IMR-90 (cell line): ENCODE measurements at regions not wholly inside any gene's neighbourhood (a gene's known extent, or its start where the extent isn't known, plus 50 kb on each side); places are given as distances from the start of the nearest gene placed in this dataset.

Experiments used
- ATAC-seq: fragments of 200-7000 bp; cut with Tn5 transposase; 2 replicates; pipeline ENCODE4 v1.9.1; 2020; ENCODE audit warnings: low read depth, mild to moderate bottlenecking, moderate library complexity
- BruUV-seq: library from RNA; stranded (reverse); fragments of 400-500 nt; replicated peaks from 2 replicates; lab custom pipeline; 2021; lab: Mats Ljungman, UMichigan
- CTCF ChIA-PET: fragments of 300-600 bp; formaldehyde crosslinking; extraction: SDS; loops from one replicate; lab custom pipeline; 2021; ENCODE audit warnings: antibody characterized with exemption; lab: Yijun Ruan, JAX
- POLR2A ChIA-PET: fragments of 300-600 bp; sonication (Branson Sonifier 250); formaldehyde crosslinking; loops from one replicate; lab custom pipeline; 2022; ENCODE audit warnings: antibody characterized with exemption; ENCODE audit not compliant: unreplicated experiment; lab: Charles Lee
- DNase-seq: peaks from one replicate; pipeline ENCODE4 v3.0.0; 2013
- H2AFZ ChIP-seq: replicated peaks from 2 replicates; pipeline ENCODE3; 2013; ENCODE audit warnings: low read length, mild to moderate bottlenecking; ENCODE audit not compliant: poor library complexity
- H2AK5ac ChIP-seq: 2 replicates; pipeline ENCODE4 v1.6.1; 2013; ENCODE audit warnings: low read depth, low read length, inconsistent platforms
- H2AK9ac ChIP-seq: replicated peaks from 2 replicates; pipeline ENCODE3; 2013; ENCODE audit warnings: mild to moderate bottlenecking, low read depth, low read length, moderate library complexity; ENCODE audit not compliant: poor library complexity
- H2BK120ac ChIP-seq: 2 replicates; pipeline ENCODE4 v1.6.1; 2013; ENCODE audit warnings: low read depth, low read length, inconsistent platforms
- H2BK15ac ChIP-seq: 3 replicates; pipeline ENCODE4 v1.6.1; 2013; ENCODE audit warnings: low read depth, low read length, inconsistent platforms
- H2BK20ac ChIP-seq: 2 replicates; pipeline ENCODE4 v1.6.1; 2013; ENCODE audit warnings: low read depth, mild to moderate bottlenecking, inconsistent platforms, low read length, moderate library complexity
- H2BK5ac ChIP-seq: 2 replicates; pipeline ENCODE4 v1.6.1; 2013; ENCODE audit warnings: mild to moderate bottlenecking, low read depth, low read length, inconsistent platforms; ENCODE audit not compliant: poor library complexity, severe bottlenecking
- H3K14ac ChIP-seq: replicated peaks from 2 replicates; pipeline ENCODE4 v1.6.1; 2013; ENCODE audit warnings: low read depth, low read length, inconsistent platforms
- H3K18ac ChIP-seq: 2 replicates; pipeline ENCODE4 v1.6.1; 2013; ENCODE audit warnings: low read depth, low read length, control low read depth
- H3K23ac ChIP-seq: 2 replicates; pipeline ENCODE4 v1.6.1; 2013; ENCODE audit warnings: low read depth, low read length, inconsistent platforms
- H3K27ac ChIP-seq: 2 replicates; pipeline ENCODE4 v1.5.1; 2013; ENCODE audit warnings: mild to moderate bottlenecking, control low read depth, low read length; ENCODE audit not compliant: insufficient read depth
- H3K27me3 ChIP-seq: 2 replicates; pipeline ENCODE4 v1.6.1; 2013; ENCODE audit warnings: low read length; ENCODE audit not compliant: control insufficient read depth, insufficient read depth
- H3K36me3 ChIP-seq: 2 replicates; pipeline ENCODE4 v1.6.1; 2013; ENCODE audit warnings: low read length, mixed read lengths; ENCODE audit not compliant: control insufficient read depth, insufficient read depth
- H3K4ac ChIP-seq: 2 replicates; pipeline ENCODE4 v1.6.1; 2013; ENCODE audit warnings: low read depth, low read length, inconsistent platforms
- H3K4me1 ChIP-seq: 2 replicates; pipeline ENCODE4 v1.6.1; 2013; ENCODE audit warnings: low read length, mixed read lengths; ENCODE audit not compliant: control insufficient read depth, insufficient read depth
- H3K4me2 ChIP-seq: 2 replicates; pipeline ENCODE4 v1.6.1; 2013; ENCODE audit warnings: low read depth, mild to moderate bottlenecking, control low read depth, low read length, moderate library complexity
- H3K4me3 ChIP-seq: 2 replicates; pipeline ENCODE4 v1.5.1; 2013; ENCODE audit warnings: low read depth, mild to moderate bottlenecking, control low read depth, low read length, moderate library complexity; ENCODE audit not compliant: insufficient read depth
- H3K56ac ChIP-seq: 2 replicates; pipeline ENCODE4 v1.6.1; 2013; ENCODE audit warnings: low read length, inconsistent platforms; ENCODE audit not compliant: insufficient read depth; ENCODE audit errors: extremely low read depth
- H3K79me1 ChIP-seq, 2 experiments: 2 replicates each; pipeline ENCODE4 v1.6.1; 2013; ENCODE audit warnings: low read length in 2 of 2, inconsistent platforms in 1 of 2, low read depth in 1 of 2
- H3K9ac ChIP-seq: 2 replicates; pipeline ENCODE4 v1.6.1; 2013; ENCODE audit warnings: low read depth, low read length, control low read depth
- H3K9me1 ChIP-seq: 2 replicates; pipeline ENCODE4 v1.6.1; 2013; ENCODE audit warnings: low read length, inconsistent platforms; ENCODE audit not compliant: insufficient read depth
- H3K9me3 ChIP-seq: 2 replicates; pipeline ENCODE4 v1.6.1; 2013; ENCODE audit warnings: low read length; ENCODE audit not compliant: control insufficient read depth, insufficient read depth
- H4K20me1 ChIP-seq: 2 replicates; pipeline ENCODE4 v1.6.1; 2013; ENCODE audit warnings: low read length, inconsistent platforms; ENCODE audit not compliant: insufficient read depth
- H4K5ac ChIP-seq: 2 replicates; pipeline ENCODE4 v1.6.1; 2013; ENCODE audit warnings: mild to moderate bottlenecking, low read depth, low read length, control low read depth
- H4K8ac ChIP-seq, 2 experiments: 2 replicates each; pipeline ENCODE4 v1.6.1; 2013; ENCODE audit warnings: low read depth in 2 of 2, low read length in 2 of 2, control low read depth in 1 of 2, inconsistent platforms in 1 of 2
- H4K91ac ChIP-seq: 2 replicates; pipeline ENCODE4 v1.6.1; 2013; ENCODE audit warnings: low read depth, low read length, inconsistent platforms; ENCODE audit not compliant: insufficient read depth
- CEBPB ChIP-seq: IDR thresholded peaks from 2 replicates; pipeline ENCODE4 v1.6.1; 2012; ENCODE audit warnings: low read depth, low read length, improper control_type of control experiment
- CHD1 ChIP-seq: IDR thresholded peaks from 2 replicates; pipeline ENCODE4 v1.6.1; 2012; ENCODE audit warnings: low read depth, low read length, improper control_type of control experiment
- FOS ChIP-seq: fragments of 150-350 bp; IDR thresholded peaks from 2 replicates; pipeline ENCODE4 v1.6.1; 2016; ENCODE audit warnings: low read depth, low read length
- MAFK ChIP-seq: IDR thresholded peaks from 2 replicates; pipeline ENCODE4 v1.6.1; 2012; ENCODE audit warnings: low read depth, low read length, improper control_type of control experiment
- RCOR1 ChIP-seq: IDR thresholded peaks from 2 replicates; pipeline ENCODE4 v1.6.1; 2012; ENCODE audit warnings: mild to moderate bottlenecking, low read length, improper control_type of control experiment; ENCODE audit not compliant: insufficient replicate concordance
- RFX5 ChIP-seq: IDR thresholded peaks from 2 replicates; pipeline ENCODE4 v1.8.0; 2012; ENCODE audit warnings: low read depth, mild to moderate bottlenecking, low read length, moderate library complexity
- USF2 ChIP-seq: fragments of 150-350 bp; IDR thresholded peaks from 2 replicates; pipeline ENCODE4 v1.6.1; 2017; ENCODE audit warnings: mild to moderate bottlenecking, antibody characterized with exemption, low read length, low read depth
- WGBS, 2 experiments: methylation state at CpG; one replicate each; pipeline versions ENCODE4 v1.1.5 to v1.1.7; 2013; ENCODE audit warnings: missing lambda C conversion rate in 2 of 2; ENCODE audit not compliant: insufficient read length in 1 of 2; ENCODE audit errors: extremely low coverage in 2 of 2; 5-methylcytosine and 5-hydroxymethylcytosine counted together
- dilution Hi-C: fragments of 300-500 bp; cut with HindIII; formaldehyde crosslinking; loops from one replicate; pipeline ENCODE4 v1.14.3; 2018; ENCODE audit warnings: low sequenced_read_pairs; ENCODE audit not compliant: unreplicated experiment
- in situ Hi-C: fragments of 300-500 bp; cut with MboI; formaldehyde crosslinking; loops from 3 replicates; pipeline ENCODE4 v1.14.3; 2019; ENCODE audit warnings: low sequenced_read_pairs, inconsistent platforms, mixed read lengths
- intact Hi-C: fragments of 100-400 bp; cut with micrococcal nuclease; formaldehyde crosslinking; loops from 2 replicates; pipeline ENCODE4 v1.10.0; 2022

GRCh38 chr6:80674669-80675068, 568.2 kb downstream of the BCKDHB start:
- Histone ChIP-seq H3K27me3 (no peaks in the 10 kb centered on the region), H2AK5ac (no peak overlapping the region), H3K18ac (no peak overlapping the region), H2BK5ac (no peak overlapping the region), H2AK9ac (no peak overlapping the region), H2BK120ac (no peak overlapping the region), H3K4me1 (peaks cover 2% of the 10 kb centered on the region; the same call in 1 of the 2 replicates), H4K91ac (no peak overlapping the region), H3K9ac (no peak overlapping the region), H3K9me3 (peaks cover 3% of the 10 kb centered on the region; the same call in 1 of the 2 replicates), H3K14ac (no peak overlapping the region), H3K56ac (no peak overlapping the region), H3K27ac (no peak overlapping the region), H4K20me1 (no peaks in the 10 kb centered on the region), H2AFZ (no peak overlapping the region), H3K4ac (no peak overlapping the region), H3K4me2 (no peak overlapping the region), H2BK20ac (no peak overlapping the region), H4K8ac (no peak overlapping the region), H3K36me3 (no peaks in the 10 kb centered on the region), H3K9me1 (no peaks in the 10 kb centered on the region), H3K79me1 (no peaks in the 10 kb centered on the region), H3K4me3 (no peak overlapping the region), H3K23ac (no peak overlapping the region), H4K5ac (no peak overlapping the region), H2BK15ac (no peak overlapping the region)
- ATAC-seq: no peak
- in situ Hi-C loops (no loop called here), dilution Hi-C loops (no loop called here), intact Hi-C loops (no loop called here)
- POLR2A ChIA-PET: no interaction called here
- no peak for TF ChIP-seq RFX5
- TF ChIP-seq RCOR1: no peak
- TF ChIP-seq CEBPB: no peak
- TF ChIP-seq USF2: no peak
- no peak for TF ChIP-seq MAFK
- no peak for TF ChIP-seq CHD1
- TF ChIP-seq FOS: no peak
- no CpG with 5 or more reads among the region's 1 CpG for WGBS, 2 experiments
- BruUV-seq: no TSS peak
- CTCF ChIA-PET: no interaction called here
- no peak for DNase-seq
